OCI-LY1 (cell line): ENCODE measurements at regions not wholly inside any gene's neighbourhood (a gene's known extent, or its start where the extent isn't known, plus 50 kb on each side); places are given as distances from the start of the nearest gene placed in this dataset.

Experiments
- H2AFZ ChIP-seq: fragments of 200-600 bp; sonication (generic), shearing (Covaris generic); 2 replicates; pipeline ENCODE4 v1.6.0; 2014; ENCODE audit warnings: antibody characterized with exemption, mild to moderate bottlenecking, low read length
- H3F3A ChIP-seq: fragments of 200-600 bp; sonication (generic), shearing (Covaris generic); 2 replicates; pipeline ENCODE4 v1.6.0; 2014; ENCODE audit warnings: mild to moderate bottlenecking, antibody characterized with exemption, low read length, moderate library complexity; ENCODE audit not compliant: insufficient read depth
- H3K27ac ChIP-seq: fragments of 200-600 bp; sonication (generic); 2 replicates; pipeline ENCODE4 v1.5.1; 2014; ENCODE audit warnings: low read length, mixed run types, mild to moderate bottlenecking, low read depth; ENCODE audit not compliant: poor library complexity, severe bottlenecking
- H3K27me3 ChIP-seq: fragments of 200-600 bp; sonication (generic); 2 replicates; pipeline ENCODE4 v1.6.0; 2014; ENCODE audit warnings: antibody characterized with exemption, mild to moderate bottlenecking, low read length, moderate library complexity; ENCODE audit not compliant: insufficient read depth
- H3K36me3 ChIP-seq: fragments of 200-600 bp; sonication (generic); 2 replicates; pipeline ENCODE4 v1.6.1; 2014; ENCODE audit warnings: mild to moderate bottlenecking, antibody characterized with exemption, low read length, moderate library complexity, mixed read lengths; ENCODE audit not compliant: insufficient read depth
- H3K4me1 ChIP-seq: fragments of 200-600 bp; sonication (generic); 2 replicates; pipeline ENCODE4 v1.5.1; 2014; ENCODE audit warnings: mild to moderate bottlenecking, low read length, moderate library complexity; ENCODE audit not compliant: insufficient read depth, severe bottlenecking
- H3K4me2 ChIP-seq: fragments of 200-600 bp; sonication (generic), shearing (Covaris generic); 2 replicates; pipeline ENCODE4 v1.6.1; 2014; ENCODE audit warnings: low read length
- H3K4me3 ChIP-seq: fragments of 200-600 bp; sonication (generic); 2 replicates; pipeline ENCODE4 v1.5.1; 2014; ENCODE audit warnings: low read length, low read depth, mild to moderate bottlenecking, mixed read lengths; ENCODE audit not compliant: poor library complexity, severe bottlenecking
- H3K79me2 ChIP-seq: fragments of 200-600 bp; shearing (Covaris generic); 2 replicates; pipeline ENCODE4 v1.6.1; 2016; ENCODE audit warnings: mixed run types, low read length, mixed read lengths; ENCODE audit not compliant: insufficient read depth
- H3K9ac ChIP-seq: fragments of 200-600 bp; sonication (generic), shearing (Covaris generic); 2 replicates; pipeline ENCODE4 v1.6.1; 2014; ENCODE audit warnings: mild to moderate bottlenecking, low read length, mixed read lengths
- H3K9me2 ChIP-seq: fragments of 200-600 bp; sonication (generic), shearing (Covaris generic); 2 replicates; pipeline ENCODE4 v1.6.1; 2014; ENCODE audit warnings: low read depth, mild to moderate bottlenecking, low read length, mixed read lengths
- H3K9me3 ChIP-seq: fragments of 200-600 bp; shearing (Covaris generic); 2 replicates; pipeline ENCODE4 v1.6.1; 2014; ENCODE audit warnings: low read length, mixed read lengths
- H4K20me1 ChIP-seq: fragments of 200-600 bp; sonication (generic), shearing (Covaris generic); 2 replicates; pipeline ENCODE4 v1.6.0; 2016; ENCODE audit warnings: mild to moderate bottlenecking, low read length; ENCODE audit not compliant: insufficient read depth
- EZH2 ChIP-seq: fragments of 200-600 bp; sonication (generic), shearing (Covaris generic); IDR thresholded peaks from 2 replicates; pipeline ENCODE4 v1.8.0; 2017; ENCODE audit warnings: borderline replicate concordance, mixed run types, mild to moderate bottlenecking, antibody characterized with exemption, low read length, moderate library complexity, mixed read lengths
- TF ChIP-seq, protein P1 (sequence below): fragments of 200-600 bp; sonication (generic), shearing (Covaris generic); IDR thresholded peaks from 2 replicates; pipeline ENCODE4 v1.5.1; 2017; ENCODE audit warnings: mild to moderate bottlenecking, antibody characterized with exemption, low read length, moderate library complexity, mixed read lengths

DNA sequence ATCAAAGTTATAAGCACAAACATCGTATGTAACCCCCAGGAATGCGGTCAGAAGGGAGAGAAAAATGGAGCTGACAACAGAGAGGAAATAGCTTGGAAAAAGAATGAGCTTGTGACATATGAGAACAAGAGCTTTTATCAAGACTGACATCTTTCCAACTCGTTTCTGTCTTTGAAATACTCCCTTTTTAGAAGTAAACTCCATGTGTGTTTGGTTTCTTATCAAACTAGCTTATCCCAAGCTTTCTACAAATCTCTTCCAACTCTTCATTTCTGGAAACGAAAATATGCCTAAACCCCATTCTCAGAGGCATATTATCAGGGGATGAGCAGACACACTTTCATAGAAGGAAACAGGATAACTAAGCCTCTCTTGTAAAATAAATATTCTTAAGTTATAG lies 235.4 kb downstream of the NAF1 start:
- no peak overlapping the region for H2AFZ ChIP-seq
- TF ChIP-seq, protein P1, sequence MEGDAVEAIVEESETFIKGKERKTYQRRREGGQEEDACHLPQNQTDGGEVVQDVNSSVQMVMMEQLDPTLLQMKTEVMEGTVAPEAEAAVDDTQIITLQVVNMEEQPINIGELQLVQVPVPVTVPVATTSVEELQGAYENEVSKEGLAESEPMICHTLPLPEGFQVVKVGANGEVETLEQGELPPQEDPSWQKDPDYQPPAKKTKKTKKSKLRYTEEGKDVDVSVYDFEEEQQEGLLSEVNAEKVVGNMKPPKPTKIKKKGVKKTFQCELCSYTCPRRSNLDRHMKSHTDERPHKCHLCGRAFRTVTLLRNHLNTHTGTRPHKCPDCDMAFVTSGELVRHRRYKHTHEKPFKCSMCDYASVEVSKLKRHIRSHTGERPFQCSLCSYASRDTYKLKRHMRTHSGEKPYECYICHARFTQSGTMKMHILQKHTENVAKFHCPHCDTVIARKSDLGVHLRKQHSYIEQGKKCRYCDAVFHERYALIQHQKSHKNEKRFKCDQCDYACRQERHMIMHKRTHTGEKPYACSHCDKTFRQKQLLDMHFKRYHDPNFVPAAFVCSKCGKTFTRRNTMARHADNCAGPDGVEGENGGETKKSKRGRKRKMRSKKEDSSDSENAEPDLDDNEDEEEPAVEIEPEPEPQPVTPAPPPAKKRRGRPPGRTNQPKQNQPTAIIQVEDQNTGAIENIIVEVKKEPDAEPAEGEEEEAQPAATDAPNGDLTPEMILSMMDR: no peak
- TF ChIP-seq EZH2: no peak
- H4K20me1 ChIP-seq: no peaks in the 10 kb centered on the region

DNA sequence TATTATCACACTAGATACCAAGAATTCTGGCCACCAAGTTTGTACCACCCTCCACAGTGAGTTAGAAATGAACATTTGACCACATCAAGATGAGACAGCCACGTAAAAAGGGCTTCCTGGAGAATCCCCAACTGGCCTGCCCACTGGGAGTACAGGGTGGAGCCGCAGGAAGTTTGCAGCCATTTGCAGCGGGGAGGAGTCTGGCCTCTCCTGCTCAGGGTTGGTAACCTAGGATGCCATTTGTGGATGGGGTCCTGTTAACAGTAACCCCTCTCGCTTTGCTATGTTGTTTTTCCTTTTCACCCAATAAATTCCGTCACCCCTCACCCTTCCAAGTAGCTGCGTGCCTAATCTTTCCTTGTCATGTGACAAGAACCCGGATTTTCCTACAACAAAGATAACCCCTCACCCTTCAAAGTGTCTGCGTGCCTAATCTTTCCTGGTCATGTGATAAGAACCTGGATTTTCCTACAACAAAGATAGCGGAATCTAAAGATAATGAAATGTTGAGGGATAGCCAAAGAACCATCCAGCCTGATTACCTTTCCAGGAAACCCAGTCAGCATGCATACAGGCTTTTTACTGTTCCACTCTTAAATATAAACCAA lies 245.4 kb downstream of the NAF1 start:
- Histone ChIP-seq H3K27ac (no peak overlapping the region), H3K9ac (no peak overlapping the region), H3K9me2 (no peaks in the 10 kb centered on the region), H4K20me1 (no peaks in the 10 kb centered on the region), H3K27me3 (no peaks in the 10 kb centered on the region), H3K4me1 (no peaks in the 10 kb centered on the region), H3K79me2 (no peaks in the 10 kb centered on the region), H3K9me3 (no peaks in the 10 kb centered on the region), H3K4me3 (no peak overlapping the region), H2AFZ (no peak overlapping the region), H3K36me3 (no peaks in the 10 kb centered on the region), H3F3A (no peaks in the 10 kb centered on the region), H3K4me2 (no peak overlapping the region)
- TF ChIP-seq EZH2: no peak

More for the DNA sequence above, 235.4 kb downstream of the NAF1 start:
- Histone ChIP-seq H3K9me3 (no peaks in the 10 kb centered on the region), H3K27me3 (no peaks in the 10 kb centered on the region), H3K27ac (no peak overlapping the region), H3F3A (no peaks in the 10 kb centered on the region), H3K4me1 (no peaks in the 10 kb centered on the region), H3K4me2 (no peak overlapping the region), H3K36me3 (no peaks in the 10 kb centered on the region), H3K4me3 (no peak overlapping the region), H3K9ac (no peak overlapping the region), H3K9me2 (no peaks in the 10 kb centered on the region), H3K79me2 (no peaks in the 10 kb centered on the region)

DNA sequence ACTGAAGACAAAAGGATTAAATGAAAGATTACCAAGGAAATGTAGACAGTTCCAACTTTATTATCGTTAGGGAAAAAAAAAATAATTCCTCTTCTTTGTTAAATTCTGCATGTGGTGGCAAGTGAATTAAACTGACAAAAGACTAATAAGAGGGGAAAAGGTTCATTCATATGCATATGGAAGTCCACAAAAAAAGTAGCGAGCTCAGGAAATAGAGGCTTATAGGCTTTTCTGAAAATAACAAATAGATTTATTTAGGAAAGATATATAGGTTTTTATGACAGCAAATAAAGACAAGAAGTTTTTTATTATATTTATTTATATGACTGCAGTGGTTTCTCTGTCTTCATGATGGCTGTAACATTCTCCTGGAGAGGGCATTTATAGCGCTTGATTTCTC lies 246.0 kb downstream of the NAF1 start:
- H3K4me2 ChIP-seq: no peak overlapping the region
- H3K4me3 ChIP-seq: no peak overlapping the region
- H4K20me1 ChIP-seq: no peaks in the 10 kb centered on the region
- H3K9me2 ChIP-seq: no peaks in the 10 kb centered on the region
- no peaks in the 10 kb centered on the region for H3K79me2 ChIP-seq
- no peaks in the 10 kb centered on the region for H3K4me1 ChIP-seq
- H3K27ac ChIP-seq: no peak overlapping the region
- no peaks in the 10 kb centered on the region for H3K9me3 ChIP-seq
- no peaks in the 10 kb centered on the region for H3F3A ChIP-seq
- H2AFZ ChIP-seq: no peak overlapping the region
- TF ChIP-seq, protein P1: no peak
- no peak for TF ChIP-seq EZH2
- no peaks in the 10 kb centered on the region for H3K27me3 ChIP-seq
- no peak overlapping the region for H3K9ac ChIP-seq
- no peaks in the 10 kb centered on the region for H3K36me3 ChIP-seq

DNA sequence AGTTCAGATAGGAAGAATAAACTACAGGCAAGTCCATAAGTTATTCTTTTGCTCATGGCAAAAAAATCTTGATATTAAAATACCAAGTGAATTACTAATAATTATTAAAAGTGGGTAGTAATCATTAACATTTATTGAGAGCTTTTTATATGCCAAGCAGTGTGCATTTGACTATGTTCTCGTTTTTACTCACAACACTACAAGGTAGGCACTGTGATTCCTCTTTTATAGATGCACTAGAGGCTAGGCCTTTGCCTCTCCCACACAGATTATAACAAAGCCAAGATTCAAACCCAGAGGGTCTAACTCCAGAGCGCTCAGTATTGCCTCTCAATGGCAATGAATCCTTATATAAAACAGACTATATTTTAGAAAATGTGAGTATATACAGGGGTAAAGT lies 254.2 kb downstream of the NAF1 start:
- no peak for TF ChIP-seq EZH2
- TF ChIP-seq, protein P1: no peak
- no peaks in the 10 kb centered on the region for H3K27me3 ChIP-seq
- no peak overlapping the region for H3K4me2 ChIP-seq
- H3K27ac ChIP-seq: no peak overlapping the region
- no peaks in the 10 kb centered on the region for H3F3A ChIP-seq
- H3K9me3 ChIP-seq: no peaks in the 10 kb centered on the region
- H4K20me1 ChIP-seq: no peaks in the 10 kb centered on the region
- no peaks in the 10 kb centered on the region for H3K4me1 ChIP-seq
- H3K4me3 ChIP-seq: no peak overlapping the region
- H3K9me2 ChIP-seq: no peaks in the 10 kb centered on the region
- no peak overlapping the region for H2AFZ ChIP-seq
- no peaks in the 10 kb centered on the region for H3K36me3 ChIP-seq
- no peaks in the 10 kb centered on the region for H3K79me2 ChIP-seq
- H3K9ac ChIP-seq: no peak overlapping the region
